ENCODE measurements at regions not wholly inside any gene's neighbourhood (a gene's known extent, or its start where the extent isn't known, plus 50 kb on each side); places are given as distances from the start of the nearest gene placed in this dataset.

- ATAC-seq, result no peak
- H3K9me3 ChIP-seq, result peaks cover 0 to 14% (median 0%) of the 10 kb centered on the region in 11 donors
- H3K4me3 ChIP-seq, result no peak overlapping the region
- H3K4me1 ChIP-seq, result peaks cover under 1 to 27% (median 15%) of the 10 kb centered on the region in 9 donors
- intact Hi-C loops (cut with DNase I), result no loop called here
- H3K27ac ChIP-seq, result no peak overlapping the region
- 97 to 99% methylated on average over 10 of the region's 10 CpGs for WGBS, 2 donors
- H3K36me3 ChIP-seq, result no peaks in the 10 kb centered on the region
- no peaks in the 10 kb centered on the region for H3K27me3 ChIP-seq
- DNase-seq, result peak in 1 of 2 donors; percentile 0
- no peak for TF ChIP-seq CTCF (IDR thresholded peaks at IDR 0.05)
Observed at GRCh38 chr10:43946445-43946844, 297.8 kb upstream of the ZNF32 start.

- Histone ChIP-seq H3K4me1 (peaks cover 6 to 33% (median 21%) of the 10 kb centered on the region in 9 donors), H3K27me3 (no peaks in the 10 kb centered on the region), H3K27ac (no peak overlapping the region), H3K4me3 (no peak overlapping the region), H3K36me3 (no peaks in the 10 kb centered on the region), H3K9me3 (peaks cover 0 to 14% (median 0%) of the 10 kb centered on the region in 11 donors)
- WGBS, 2 donors, result 93 to 98% methylated on average over 4 of the region's 4 CpGs
- peak in 1 of 2 donors; percentile 1 for DNase-seq
- TF ChIP-seq CTCF (IDR thresholded peaks at IDR 0.05), result no peak
- intact Hi-C loops (cut with DNase I), result no loop called here
- no peak for ATAC-seq
Observed at GRCh38 chr10:43945908-43946307, 297.2 kb upstream of the ZNF32 start.

- peak in 7 of 8 donors; percentile 10 to 62 (median 35) for ATAC-seq
- no peak overlapping the region for H3K4me3 ChIP-seq
- H3K9me3 ChIP-seq, result peaks cover 0 to 14% (median 0%) of the 10 kb centered on the region in 11 donors
- WGBS, 2 donors, result 77 to 80% methylated on average over 8 of the region's 8 CpGs
- H3K27me3 ChIP-seq, result no peaks in the 10 kb centered on the region
- H3K27ac ChIP-seq, result peak overlapping the region in 1 of 10 donors; percentile 5
- peak in 1 of 2 donors; percentile 11 for DNase-seq
- peaks cover 10 to 40% (median 27%) of the 10 kb centered on the region in 9 donors for H3K4me1 ChIP-seq
- no peak for TF ChIP-seq CTCF (IDR thresholded peaks at IDR 0.05)
- no peaks in the 10 kb centered on the region for H3K36me3 ChIP-seq
- intact Hi-C loops (cut with DNase I), result no loop called here
Observed at GRCh38 chr10:43945094-43945730, 296.5 kb upstream of the ZNF32 start.

GRCh38 chr10:43944381-43945093 lies 295.9 kb upstream of the ZNF32 start:
- H3K9me3 ChIP-seq, result peaks cover 0 to 14% (median 0%) of the 10 kb centered on the region in 11 donors
- H3K4me3 ChIP-seq, result no peak overlapping the region
- H3K27ac ChIP-seq, result no peak overlapping the region
- no peaks in the 10 kb centered on the region for H3K36me3 ChIP-seq
- TF ChIP-seq CTCF (IDR thresholded peaks at IDR 0.05), result no peak
- ATAC-seq (no peak), DNase-seq (peak in 1 of 2 donors; percentile 0)
- H3K27me3 ChIP-seq, result no peaks in the 10 kb centered on the region
- peaks cover 11 to 43% (median 32%) of the 10 kb centered on the region in 9 donors for H3K4me1 ChIP-seq
- intact Hi-C loops (cut with DNase I), result no loop called here
- 69 to 71% methylated on average over 5 of the region's 5 CpGs for WGBS, 2 donors

Measured in heart right ventricle (tissue), 16 donors.